Type B pancreatic cell (in vitro differentiated cells): ENCODE measurements at regions not wholly inside any gene's neighbourhood (a gene's known extent, or its start where the extent isn't known, plus 50 kb on each side); places are given as distances from the start of the nearest gene placed in this dataset.
"Not testable (repeated sequence)": the region's sequence is repeated elsewhere in the genome, so short reads cannot be mapped to it uniquely, and the experiment has no call there.

Source experiments
- DNase-seq: peaks from one replicate; pipeline ENCODE4 v3.0.0; 2021; ENCODE audit warnings: mixed read lengths; ENCODE audit not compliant: unreplicated experiment; ENCODE audit errors: extremely low spot score
- H3K27ac Mint-ChIP-seq: 2 replicates; pipeline ENCODE4 v1.8.0; 2021; ENCODE audit warnings: mild to moderate bottlenecking, mixed read lengths
- H3K27me3 Mint-ChIP-seq: 2 replicates; pipeline ENCODE4 v1.8.0; 2021; ENCODE audit warnings: mixed read lengths
- H3K36me3 Mint-ChIP-seq: 2 replicates; pipeline ENCODE4 v1.8.0; 2021; ENCODE audit warnings: mixed read lengths
- H3K4me1 Mint-ChIP-seq: one replicate; pipeline ENCODE4 v1.8.0; 2021; ENCODE audit warnings: mixed read lengths; ENCODE audit not compliant: unreplicated experiment
- H3K4me3 Mint-ChIP-seq: 2 replicates; pipeline ENCODE4 v1.8.0; 2021; ENCODE audit warnings: mild to moderate bottlenecking, mixed read lengths
- H3K9me3 Mint-ChIP-seq: 2 replicates; pipeline ENCODE4 v1.8.0; 2021; ENCODE audit warnings: mixed read lengths
- TF ChIP-seq, protein P1 (sequence below): fragments of 200-600 bp; sonication (generic); conservative IDR thresholded peaks from 2 replicates; pipeline ENCODE4 v1.5.0; 2021; ENCODE audit warnings: antibody characterized with exemption, mild to moderate bottlenecking

DNA sequence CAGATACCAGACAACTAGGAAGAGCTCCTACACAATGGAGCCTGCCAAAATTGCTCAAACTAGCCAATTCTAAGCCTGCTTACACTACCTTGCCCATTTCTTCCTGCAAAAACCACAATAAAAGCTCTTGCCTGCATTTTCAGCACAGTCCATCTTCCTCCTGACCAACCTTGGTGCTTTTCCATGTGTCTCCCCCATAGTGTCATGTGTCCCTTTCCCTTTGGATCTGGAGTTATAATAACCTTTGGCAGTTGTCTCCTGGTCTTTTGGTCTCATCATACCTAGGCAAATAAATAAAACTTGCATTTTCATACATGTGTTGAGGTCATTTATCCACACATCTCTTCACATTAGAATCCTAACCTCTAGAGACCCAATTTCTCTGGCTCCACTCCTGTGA is 203.1 kb upstream of the TRPC4 start:
- Mint-ChIP-seq H3K36me3 (no peaks in the 10 kb centered on the region), H3K27ac (no peak overlapping the region), H3K4me1 (no peaks in the 10 kb centered on the region), H3K27me3 (no peaks in the 10 kb centered on the region), H3K4me3 (no peak overlapping the region), H3K9me3 (no peaks in the 10 kb centered on the region)
- DNase-seq: no peak
- TF ChIP-seq, protein P1, sequence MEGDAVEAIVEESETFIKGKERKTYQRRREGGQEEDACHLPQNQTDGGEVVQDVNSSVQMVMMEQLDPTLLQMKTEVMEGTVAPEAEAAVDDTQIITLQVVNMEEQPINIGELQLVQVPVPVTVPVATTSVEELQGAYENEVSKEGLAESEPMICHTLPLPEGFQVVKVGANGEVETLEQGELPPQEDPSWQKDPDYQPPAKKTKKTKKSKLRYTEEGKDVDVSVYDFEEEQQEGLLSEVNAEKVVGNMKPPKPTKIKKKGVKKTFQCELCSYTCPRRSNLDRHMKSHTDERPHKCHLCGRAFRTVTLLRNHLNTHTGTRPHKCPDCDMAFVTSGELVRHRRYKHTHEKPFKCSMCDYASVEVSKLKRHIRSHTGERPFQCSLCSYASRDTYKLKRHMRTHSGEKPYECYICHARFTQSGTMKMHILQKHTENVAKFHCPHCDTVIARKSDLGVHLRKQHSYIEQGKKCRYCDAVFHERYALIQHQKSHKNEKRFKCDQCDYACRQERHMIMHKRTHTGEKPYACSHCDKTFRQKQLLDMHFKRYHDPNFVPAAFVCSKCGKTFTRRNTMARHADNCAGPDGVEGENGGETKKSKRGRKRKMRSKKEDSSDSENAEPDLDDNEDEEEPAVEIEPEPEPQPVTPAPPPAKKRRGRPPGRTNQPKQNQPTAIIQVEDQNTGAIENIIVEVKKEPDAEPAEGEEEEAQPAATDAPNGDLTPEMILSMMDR: no peak

DNA sequence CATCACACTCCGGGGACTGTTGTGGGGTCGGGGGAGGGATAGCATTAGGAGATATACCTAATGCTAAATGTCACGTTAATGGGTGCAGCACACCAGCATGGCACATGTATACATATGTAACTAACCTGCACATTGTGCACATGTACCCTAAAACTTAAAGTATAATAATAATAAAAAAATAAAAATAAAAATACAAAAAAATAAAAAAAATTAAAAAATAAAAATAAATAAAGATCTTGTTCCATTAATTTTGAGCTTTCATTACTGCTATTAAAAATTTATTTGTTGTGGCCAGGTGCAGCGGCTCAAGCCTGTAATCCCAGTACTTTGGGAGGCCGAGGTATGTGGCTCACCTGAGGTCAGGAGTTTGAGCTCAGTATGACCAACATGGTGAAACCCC is 201.8 kb upstream of the TRPC4 start:
- H3K4me1 Mint-ChIP-seq, H3K36me3 Mint-ChIP-seq, H3K27me3 Mint-ChIP-seq, H3K9me3 Mint-ChIP-seq, DNase-seq, H3K4me3 Mint-ChIP-seq, H3K27ac Mint-ChIP-seq: not testable (repeated sequence)

DNA sequence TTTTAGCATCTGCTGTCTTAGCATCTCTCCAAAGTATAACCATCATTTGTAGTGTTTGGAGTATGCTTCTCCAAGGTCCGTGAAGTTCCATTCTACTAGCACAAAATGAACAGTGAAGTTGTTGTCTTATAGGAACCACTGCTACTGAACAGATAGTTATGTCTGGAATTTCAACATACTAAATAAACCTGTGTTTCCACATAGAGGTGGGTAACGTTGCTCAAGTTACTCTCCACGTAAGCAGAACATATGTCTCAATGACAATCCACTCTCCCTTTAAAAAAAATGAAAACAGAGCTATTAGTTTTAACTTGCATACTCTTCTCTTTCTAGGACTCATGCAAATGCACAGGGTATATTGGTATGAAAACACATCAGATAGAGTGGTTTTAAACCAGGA is 184.3 kb upstream of the TRPC4 start:
- no peaks in the 10 kb centered on the region for H3K9me3 Mint-ChIP-seq
- H3K27ac Mint-ChIP-seq: peak overlapping the region; percentile 78
- H3K36me3 Mint-ChIP-seq: peaks cover 6% of the 10 kb centered on the region
- H3K4me1 Mint-ChIP-seq: no peaks in the 10 kb centered on the region
- no peak for DNase-seq
- no peak overlapping the region for H3K4me3 Mint-ChIP-seq
- H3K27me3 Mint-ChIP-seq: no peaks in the 10 kb centered on the region
- TF ChIP-seq, protein P1: no peak

DNA sequence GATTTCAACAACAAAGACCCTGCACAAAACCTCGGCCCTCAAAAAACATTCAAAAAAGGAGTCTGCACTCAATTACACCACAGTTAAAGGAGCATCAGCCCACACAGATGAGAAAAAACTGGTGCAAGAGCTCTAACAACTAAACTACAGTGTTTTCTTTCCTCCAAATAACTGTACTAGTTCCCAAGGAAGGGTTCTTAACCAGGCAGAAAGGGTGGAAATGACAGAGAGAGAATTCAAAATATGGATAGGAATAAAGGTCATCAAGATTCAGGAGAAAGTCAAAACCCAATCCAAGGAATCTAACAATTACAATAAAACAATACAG is 176.4 kb upstream of the TRPC4 start:
- Mint-ChIP-seq H3K36me3 (peaks cover 14% of the 10 kb centered on the region), H3K9me3 (peaks cover 3% of the 10 kb centered on the region), H3K27me3 (no peaks in the 10 kb centered on the region), H3K4me3 (no peak overlapping the region), H3K27ac (no peak overlapping the region), H3K4me1 (no peaks in the 10 kb centered on the region)
- TF ChIP-seq, protein P1: no peak
- no peak for DNase-seq

DNA sequence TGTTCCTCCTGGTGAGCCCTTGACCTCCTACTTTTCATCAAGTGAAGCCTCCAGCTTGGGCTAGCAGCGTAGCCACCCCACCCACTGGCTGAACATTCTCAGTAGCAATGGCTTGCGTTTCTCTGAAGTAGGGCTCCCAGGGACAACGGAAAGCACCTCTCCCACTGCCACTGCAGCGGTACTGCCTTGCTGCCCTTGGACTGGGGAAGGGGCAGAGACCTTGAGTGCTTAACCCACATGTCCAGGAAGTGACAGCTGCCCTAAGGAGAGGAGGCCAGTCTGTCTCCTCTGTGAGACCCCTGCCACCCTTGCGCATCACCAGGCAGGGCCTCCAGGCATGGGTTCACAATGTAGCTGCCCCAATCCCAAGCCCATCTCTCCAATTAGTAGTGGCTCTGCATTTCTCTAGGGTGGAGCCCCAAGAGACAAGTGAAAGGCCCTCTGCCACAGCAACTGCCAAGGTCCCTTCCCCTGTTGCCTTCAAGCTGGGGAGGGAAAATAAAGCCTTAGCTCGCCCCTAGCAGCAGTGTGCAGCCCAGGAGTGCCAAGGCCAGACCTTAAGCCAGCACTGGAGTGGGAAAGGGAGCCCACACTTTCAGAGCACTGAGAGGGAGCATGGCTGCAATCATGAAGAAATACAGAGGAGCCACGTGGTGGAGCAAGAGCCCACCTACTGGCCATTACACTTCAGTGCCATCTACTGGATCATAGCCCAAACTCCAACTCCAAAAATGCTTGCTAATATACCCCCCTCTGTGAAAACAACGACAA is 175.9 kb upstream of the TRPC4 start:
- H3K4me1 Mint-ChIP-seq: no peaks in the 10 kb centered on the region
- TF ChIP-seq, protein P1: peak; percentile 72
- peaks cover 13% of the 10 kb centered on the region for H3K36me3 Mint-ChIP-seq
- no peak overlapping the region for H3K4me3 Mint-ChIP-seq
- no peak overlapping the region for H3K27ac Mint-ChIP-seq
- H3K27me3 Mint-ChIP-seq: no peaks in the 10 kb centered on the region
- DNase-seq: no peak
- H3K9me3 Mint-ChIP-seq: peaks cover 3% of the 10 kb centered on the region

DNA sequence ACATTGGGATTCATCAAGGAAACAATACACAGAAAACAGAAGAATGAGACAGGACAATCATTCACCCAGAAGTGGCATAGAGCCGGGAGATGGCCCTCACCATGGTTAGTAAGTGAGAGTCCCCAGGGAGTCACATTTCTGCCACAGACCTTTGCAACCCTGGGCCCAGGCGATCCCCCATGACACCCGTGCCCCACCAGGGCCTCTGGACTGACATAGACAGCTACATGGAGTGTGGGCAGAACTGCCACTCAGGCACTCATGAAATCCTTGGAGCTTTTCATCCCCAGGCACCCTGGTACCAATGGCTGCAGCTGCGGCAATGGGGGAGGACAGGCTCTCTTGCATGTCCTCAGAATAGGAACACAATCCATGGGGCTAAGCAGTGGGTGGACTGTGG is 174.5 kb upstream of the TRPC4 start:
- Mint-ChIP-seq H3K9me3 (peaks cover 3% of the 10 kb centered on the region), H3K4me1 (no peaks in the 10 kb centered on the region), H3K36me3 (peaks cover 7% of the 10 kb centered on the region), H3K27me3 (no peaks in the 10 kb centered on the region), H3K4me3 (no peak overlapping the region), H3K27ac (no peak overlapping the region)
- TF ChIP-seq, protein P1: no peak
- DNase-seq: no peak
